Neural cell (in vitro differentiated cells): ENCODE measurements at regions not wholly inside any gene's neighbourhood (a gene's known extent, or its start where the extent isn't known, plus 50 kb on each side); places are given as distances from the start of the nearest gene placed in this dataset.

Experiments used
- H2AFZ ChIP-seq: fragments of 200-600, 300-800 bp; sonication (generic), shearing (Covaris generic); 2 replicates; pipeline ENCODE4 v1.6.0; 2014; ENCODE audit warnings: low read depth, mild to moderate bottlenecking, antibody characterized with exemption, low read length, moderate library complexity
- H3F3A ChIP-seq: fragments of 200-600 bp; shearing (Covaris generic); 2 replicates; pipeline ENCODE4 v1.6.1; 2016; ENCODE audit warnings: mild to moderate bottlenecking, moderate library complexity, mixed read lengths, antibody characterized with exemption, low read length; ENCODE audit not compliant: insufficient read depth, poor library complexity, severe bottlenecking
- H3K27ac ChIP-seq: fragments of 200-600, 300-800 bp; sonication (generic), shearing (Covaris generic); 2 replicates; pipeline ENCODE4 v1.5.1; 2014; ENCODE audit warnings: mild to moderate bottlenecking, low read length, moderate library complexity
- H3K27me3 ChIP-seq: fragments of 300-800, 200-600 bp; sonication (generic), shearing (Covaris generic); 2 replicates; pipeline ENCODE4 v1.6.0; 2014; ENCODE audit warnings: mild to moderate bottlenecking, low read depth, low read length, moderate library complexity; ENCODE audit not compliant: insufficient read depth
- H3K36me3 ChIP-seq: fragments of 300-800, 200-600 bp; sonication (generic), shearing (Covaris generic); 2 replicates; pipeline ENCODE4 v1.5.1; 2014; ENCODE audit warnings: mild to moderate bottlenecking, antibody characterized with exemption, low read length, moderate library complexity; ENCODE audit not compliant: insufficient read depth
- H3K4me2 ChIP-seq: fragments of 300-800, 200-600 bp; sonication (generic), shearing (Covaris generic); 2 replicates; pipeline ENCODE4 v1.6.0; 2014; ENCODE audit warnings: mild to moderate bottlenecking, low read length
- H3K4me3 ChIP-seq: fragments of 300-800, 200-600 bp; sonication (generic), shearing (Covaris generic); 2 replicates; pipeline ENCODE4 v1.5.1; 2014; ENCODE audit warnings: mild to moderate bottlenecking, low read length, moderate library complexity
- H3K79me2 ChIP-seq: fragments of 200-600 bp; shearing (Covaris generic); replicated peaks from 2 replicates; pipeline ENCODE4 v1.6.0; 2014; ENCODE audit warnings: mild to moderate bottlenecking, low read length, moderate library complexity; ENCODE audit not compliant: insufficient read depth
- H3K9ac ChIP-seq: fragments of 300-800, 200-600 bp; sonication (generic), shearing (Covaris generic); 2 replicates; pipeline ENCODE4 v1.6.1; 2016; ENCODE audit warnings: mild to moderate bottlenecking, low read length, mixed read lengths
- H3K9me2 ChIP-seq: fragments of 200-600 bp; shearing (Covaris generic); 2 replicates; pipeline ENCODE4 v1.6.1; 2016; ENCODE audit warnings: mild to moderate bottlenecking, low read length, mixed read lengths; ENCODE audit not compliant: insufficient read depth
- H3K9me3 ChIP-seq: fragments of 200-600, 300-800 bp; sonication (generic), shearing (Covaris generic); 2 replicates; pipeline ENCODE4 v1.6.1; 2016; ENCODE audit warnings: mild to moderate bottlenecking, mixed run types, low read length, moderate library complexity, mixed read lengths
- H4K20me1 ChIP-seq: fragments of 200-600 bp; shearing (Covaris generic); 2 replicates; pipeline ENCODE4 v1.6.1; 2016; ENCODE audit warnings: mild to moderate bottlenecking, mixed run types; ENCODE audit not compliant: insufficient read depth
- EP300 ChIP-seq: fragments of 450-650 bp; conservative IDR thresholded peaks from 2 replicates; pipeline ENCODE4 v1.6.1; 2014; ENCODE audit warnings: antibody characterized with exemption, mild to moderate bottlenecking, moderate library complexity; ENCODE audit not compliant: poor library complexity, severe bottlenecking
- EZH2 ChIP-seq: fragments of 200-600, 300-800 bp; shearing (Covaris generic), sonication (generic); IDR thresholded peaks from 2 replicates; pipeline ENCODE4 v1.6.1; 2014; ENCODE audit warnings: antibody characterized with exemption, low read length, borderline replicate concordance, mild to moderate bottlenecking; ENCODE audit not compliant: insufficient read depth, poor library complexity, severe bottlenecking
- MXI1 ChIP-seq: fragments of 450-650 bp; conservative IDR thresholded peaks from 2 replicates; pipeline ENCODE4 v1.6.1; 2014; ENCODE audit warnings: antibody characterized with exemption, mild to moderate bottlenecking; ENCODE audit not compliant: poor library complexity, severe bottlenecking
- POLR2AphosphoS5 ChIP-seq: IDR thresholded peaks from 2 replicates; pipeline ENCODE4 v1.6.1; 2012
- RAD21 ChIP-seq: fragments of 450-650 bp; conservative IDR thresholded peaks from 2 replicates; pipeline ENCODE4 v1.6.1; 2014; ENCODE audit warnings: antibody characterized with exemption, mild to moderate bottlenecking, moderate library complexity
- REST ChIP-seq: IDR thresholded peaks from 2 replicates; pipeline ENCODE4 v1.6.1; 2012; ENCODE audit warnings: borderline replicate concordance
- SMC3 ChIP-seq: fragments of 450-650 bp; conservative IDR thresholded peaks from 2 replicates; pipeline ENCODE4 v1.6.1; 2014; ENCODE audit warnings: antibody characterized with exemption, mild to moderate bottlenecking, moderate library complexity; ENCODE audit not compliant: poor library complexity
- TAF1 ChIP-seq: IDR thresholded peaks from 2 replicates; pipeline ENCODE4 v1.6.1; 2012; ENCODE audit warnings: low read depth
- TF ChIP-seq, protein P1 (sequence below): fragments of 450-650 bp; IDR thresholded peaks from 2 replicates; pipeline ENCODE4 v1.5.1; 2014; ENCODE audit warnings: antibody characterized with exemption, mild to moderate bottlenecking, moderate library complexity; ENCODE audit not compliant: poor library complexity, severe bottlenecking

GRCh38 chr5:174527916-174528540 is 196.4 kb upstream of the MSX2 start:
- Histone ChIP-seq H3K27me3 (no peaks in the 10 kb centered on the region), H3K4me2 (no peak overlapping the region), H3F3A (peaks cover 9% of the 10 kb centered on the region), H2AFZ (no peak overlapping the region), H3K27ac (no peak overlapping the region), H3K36me3 (no peaks in the 10 kb centered on the region), H3K9me2 (no peaks in the 10 kb centered on the region), H3K9ac (no peak overlapping the region), H3K79me2 (no peaks in the 10 kb centered on the region), H4K20me1 (no peaks in the 10 kb centered on the region), H3K9me3 (no peaks in the 10 kb centered on the region), H3K4me3 (no peak overlapping the region)
- TF ChIP-seq MXI1 (no peak), SMC3 (no peak)

GRCh38 chr5:174528821-174529544 is 195.4 kb upstream of the MSX2 start:
- no peaks in the 10 kb centered on the region for H4K20me1 ChIP-seq
- H3K36me3 ChIP-seq: no peaks in the 10 kb centered on the region
- no peaks in the 10 kb centered on the region for H3K79me2 ChIP-seq
- no peaks in the 10 kb centered on the region for H3K27me3 ChIP-seq
- peaks cover 9% of the 10 kb centered on the region for H3F3A ChIP-seq
- no peak overlapping the region for H2AFZ ChIP-seq
- no peaks in the 10 kb centered on the region for H3K9me2 ChIP-seq
- TF ChIP-seq REST (no peak), SMC3 (no peak), POLR2AphosphoS5 (no peak), TAF1 (no peak), EZH2 (no peak)
- no peak overlapping the region for H3K9ac ChIP-seq
- H3K4me2 ChIP-seq: no peak overlapping the region
- H3K27ac ChIP-seq: no peak overlapping the region
- no peaks in the 10 kb centered on the region for H3K9me3 ChIP-seq
- H3K4me3 ChIP-seq: no peak overlapping the region

DNA sequence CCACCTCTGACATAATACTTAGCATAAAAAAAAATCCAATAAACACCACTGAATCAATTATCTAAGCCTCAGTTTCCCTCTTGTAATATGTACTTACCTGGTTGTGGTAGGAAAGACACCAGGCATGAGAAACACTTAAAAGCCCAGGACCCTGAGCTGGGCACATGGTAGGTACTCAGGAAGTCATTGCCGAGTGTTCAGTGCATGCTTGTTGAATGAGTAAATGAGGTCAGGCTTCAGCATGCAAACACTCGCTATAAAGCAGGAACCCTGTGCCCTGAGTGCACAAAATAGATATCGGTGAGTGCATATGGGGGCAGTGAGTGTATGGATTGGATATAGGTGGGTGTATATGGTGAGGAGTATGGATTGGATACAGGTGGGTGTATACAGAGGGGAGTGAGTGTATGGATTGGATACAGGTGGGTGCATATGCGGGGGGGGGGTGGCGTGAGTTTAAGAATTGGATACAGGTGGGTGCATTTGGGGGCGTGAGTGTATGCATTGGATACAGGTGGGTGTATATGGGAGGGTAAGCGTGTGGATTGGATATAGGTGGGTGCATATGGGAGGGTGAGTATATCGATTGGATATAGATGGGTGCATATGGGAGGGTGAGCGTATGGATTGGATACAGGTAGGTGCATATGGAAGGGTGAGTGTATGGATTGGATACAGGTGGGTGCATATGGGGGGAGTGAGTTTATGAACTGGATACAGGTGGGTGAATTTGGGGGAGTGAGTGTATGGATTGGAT is 194.3 kb upstream of the MSX2 start:
- no peaks in the 10 kb centered on the region for H3K36me3 ChIP-seq
- no peak for TF ChIP-seq SMC3
- no peak for TF ChIP-seq POLR2AphosphoS5
- TF ChIP-seq, protein P1, sequence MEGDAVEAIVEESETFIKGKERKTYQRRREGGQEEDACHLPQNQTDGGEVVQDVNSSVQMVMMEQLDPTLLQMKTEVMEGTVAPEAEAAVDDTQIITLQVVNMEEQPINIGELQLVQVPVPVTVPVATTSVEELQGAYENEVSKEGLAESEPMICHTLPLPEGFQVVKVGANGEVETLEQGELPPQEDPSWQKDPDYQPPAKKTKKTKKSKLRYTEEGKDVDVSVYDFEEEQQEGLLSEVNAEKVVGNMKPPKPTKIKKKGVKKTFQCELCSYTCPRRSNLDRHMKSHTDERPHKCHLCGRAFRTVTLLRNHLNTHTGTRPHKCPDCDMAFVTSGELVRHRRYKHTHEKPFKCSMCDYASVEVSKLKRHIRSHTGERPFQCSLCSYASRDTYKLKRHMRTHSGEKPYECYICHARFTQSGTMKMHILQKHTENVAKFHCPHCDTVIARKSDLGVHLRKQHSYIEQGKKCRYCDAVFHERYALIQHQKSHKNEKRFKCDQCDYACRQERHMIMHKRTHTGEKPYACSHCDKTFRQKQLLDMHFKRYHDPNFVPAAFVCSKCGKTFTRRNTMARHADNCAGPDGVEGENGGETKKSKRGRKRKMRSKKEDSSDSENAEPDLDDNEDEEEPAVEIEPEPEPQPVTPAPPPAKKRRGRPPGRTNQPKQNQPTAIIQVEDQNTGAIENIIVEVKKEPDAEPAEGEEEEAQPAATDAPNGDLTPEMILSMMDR: no peak
- no peak for TF ChIP-seq EZH2
- no peak for TF ChIP-seq TAF1
- no peak for TF ChIP-seq EP300
- no peak for TF ChIP-seq REST
- TF ChIP-seq MXI1: no peak
- TF ChIP-seq RAD21: no peak
- H3K27ac ChIP-seq: no peak overlapping the region
- no peak overlapping the region for H3K4me3 ChIP-seq
- no peaks in the 10 kb centered on the region for H3K27me3 ChIP-seq
- H3K9me3 ChIP-seq: no peaks in the 10 kb centered on the region
- no peaks in the 10 kb centered on the region for H4K20me1 ChIP-seq
- H3K79me2 ChIP-seq: no peaks in the 10 kb centered on the region
- H3K9ac ChIP-seq: no peak overlapping the region
- H3K4me2 ChIP-seq: no peak overlapping the region
- peaks cover 9% of the 10 kb centered on the region for H3F3A ChIP-seq
- H3K9me2 ChIP-seq: no peaks in the 10 kb centered on the region
- H2AFZ ChIP-seq: no peak overlapping the region
